Left kidney (tissue), 1 donor: ENCODE measurements at regions not wholly inside any gene's neighbourhood (a gene's known extent, or its start where the extent isn't known, plus 50 kb on each side); places are given as distances from the start of the nearest gene placed in this dataset.

ENCODE experiments used
- DNase-seq: peaks from one replicate; pipeline ENCODE4 v3.0.0-alpha.2; 2013

DNA sequence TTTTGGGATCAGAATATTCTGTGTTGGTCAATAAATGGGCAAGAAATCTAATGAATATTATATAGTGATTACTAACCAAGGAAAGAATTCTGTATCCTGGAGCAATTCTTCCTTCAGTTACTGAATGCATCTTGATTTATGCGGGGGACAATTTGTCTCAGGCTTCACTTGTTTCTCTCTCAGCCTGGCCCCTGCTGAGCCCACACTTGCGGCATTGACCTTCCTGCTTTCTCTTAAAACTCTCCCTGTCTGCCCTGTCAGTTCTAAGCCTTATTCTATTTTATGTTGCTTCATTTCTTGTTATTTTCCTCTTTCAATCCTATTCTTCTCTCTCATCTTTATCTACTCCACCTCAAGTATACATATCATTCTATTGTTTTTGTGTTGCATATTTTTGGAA is 122.1 kb upstream of the TPK1 start:
- DNase-seq, result no peak

DNA sequence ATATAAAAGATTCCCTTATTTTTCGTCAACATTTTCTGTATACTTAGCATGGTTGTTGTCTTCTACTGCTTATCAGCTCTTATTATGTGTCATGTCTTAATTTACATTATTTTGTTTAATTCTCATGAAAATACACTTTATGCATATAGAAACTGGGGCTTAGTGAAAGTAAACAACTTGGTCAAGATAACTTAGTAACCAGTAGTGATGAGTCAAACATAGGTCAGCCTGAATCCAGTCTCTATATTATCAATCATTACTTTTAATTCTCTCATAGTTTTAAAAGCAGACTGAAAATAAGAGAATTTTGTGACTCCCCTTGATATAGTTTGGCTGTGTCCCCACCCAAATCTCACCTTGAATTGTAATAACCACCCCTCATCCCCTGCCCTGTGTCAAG is 119.6 kb upstream of the TPK1 start:
- DNase-seq, result no peak

DNA sequence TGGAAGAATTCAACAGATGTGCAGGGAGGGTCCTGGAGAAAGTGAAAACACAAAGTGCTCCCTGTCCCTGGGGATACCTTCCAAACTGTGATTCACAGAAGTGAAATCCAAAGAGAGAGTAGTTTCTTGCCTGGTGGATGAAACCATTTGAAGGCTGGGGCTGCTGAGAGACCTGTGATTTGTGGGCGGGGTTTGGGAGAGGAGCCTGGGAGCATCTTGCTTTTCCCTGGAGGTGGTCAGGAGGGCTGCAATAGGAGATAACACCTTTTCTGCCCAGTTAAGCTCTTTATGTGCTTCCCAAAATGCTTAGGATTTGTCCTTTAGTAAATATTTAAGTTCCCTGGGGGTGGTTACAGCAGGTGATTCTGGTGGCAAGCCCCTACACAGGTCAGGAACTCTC is 105.3 kb upstream of the TPK1 start:
- no peak for DNase-seq

- no peak for DNase-seq
These were observed 101.3 kb upstream of the TPK1 start for GRCh38 chr7:144937199-144937598.

DNA sequence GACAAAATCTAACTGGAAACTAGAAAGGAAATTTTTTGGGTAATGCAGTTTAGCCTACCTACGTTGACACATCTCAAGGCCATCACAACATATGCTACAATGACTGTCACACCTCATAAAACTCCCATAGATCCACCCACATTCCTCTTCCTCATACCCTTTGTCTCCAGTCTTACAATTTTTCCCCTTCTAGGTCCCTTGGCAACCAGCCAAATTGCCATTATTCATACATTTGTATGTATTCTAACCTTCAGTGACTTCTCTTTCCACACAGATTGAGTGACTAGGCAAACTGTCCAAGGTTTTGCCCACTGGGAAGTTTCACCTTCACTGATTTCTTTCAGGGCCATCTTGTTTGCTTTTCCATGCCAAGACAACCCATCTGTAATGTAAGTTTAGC is 100.5 kb upstream of the TPK1 start:
- DNase-seq, result no peak

GRCh38 chr7:144910411-144910810 is 74.6 kb upstream of the TPK1 start:
- no peak for DNase-seq

DNA sequence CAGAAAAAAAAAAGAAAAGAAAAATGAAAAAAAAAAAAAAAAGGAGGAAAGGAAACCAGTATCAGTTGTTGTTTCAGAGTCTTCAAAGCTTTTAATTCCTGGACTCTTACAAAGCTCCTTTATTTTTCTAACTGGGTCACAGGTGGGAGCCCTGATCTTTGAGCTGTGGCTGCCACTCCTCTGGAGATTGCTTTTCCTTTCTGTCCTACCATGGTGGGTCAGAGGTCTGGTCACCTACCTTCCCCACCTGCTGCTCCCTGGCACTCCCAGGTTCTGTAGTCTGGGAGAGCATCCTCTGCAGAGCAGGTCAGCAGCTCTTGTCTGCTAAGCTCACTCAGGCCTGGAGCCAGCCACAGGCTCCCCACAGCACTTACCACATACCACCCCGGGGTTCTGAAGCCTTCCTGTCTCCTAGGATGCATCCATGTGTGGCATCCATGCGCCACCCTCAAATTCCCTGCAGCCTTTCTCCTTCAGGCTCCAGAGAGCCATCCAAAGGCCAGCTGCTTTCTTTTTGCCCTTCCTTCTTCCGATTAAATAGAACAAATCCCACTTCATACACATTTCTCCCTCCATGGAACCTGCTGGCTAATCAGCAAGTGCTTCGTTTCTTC is 73.2 kb upstream of the TPK1 start:
- no peak for DNase-seq

DNA sequence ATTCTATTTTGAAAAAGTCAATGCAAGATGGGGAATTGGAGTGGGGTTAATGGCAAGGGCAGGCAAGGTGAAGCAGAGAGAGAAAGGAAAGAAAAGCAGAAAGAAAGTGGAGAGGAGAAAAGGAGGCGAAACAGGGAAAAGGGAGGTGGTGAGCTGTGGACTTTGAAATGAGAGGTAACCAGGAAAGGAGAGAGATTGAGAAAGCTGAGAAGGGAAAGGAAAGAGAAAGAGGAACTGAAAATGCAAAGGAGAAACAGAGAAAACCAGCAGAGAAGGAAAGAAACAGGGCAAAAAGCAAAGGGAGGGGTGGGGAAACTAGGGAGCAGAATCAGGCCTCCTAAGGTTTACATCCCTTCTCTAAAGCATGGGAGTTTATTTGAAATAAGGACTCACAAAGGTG is 72.5 kb upstream of the TPK1 start:
- no peak for DNase-seq

DNA sequence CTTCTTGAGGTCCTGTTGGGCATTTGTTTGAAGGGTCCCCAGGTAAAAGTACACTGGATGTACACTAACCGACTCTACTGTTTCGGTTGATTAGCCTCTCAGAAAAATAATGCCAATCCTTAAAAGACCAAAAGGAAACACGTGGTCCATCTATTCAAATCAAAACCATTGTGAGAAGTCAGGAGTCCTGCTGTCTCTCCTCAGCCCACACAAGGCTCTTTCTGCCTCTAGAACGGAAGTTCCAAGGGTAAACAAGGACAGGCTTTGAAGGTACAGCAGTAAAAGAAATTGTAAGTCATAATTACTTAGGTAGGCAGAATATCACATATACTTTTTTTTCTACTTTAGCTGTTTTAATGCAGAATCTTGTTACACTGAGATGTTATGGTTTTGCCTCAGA is 71.7 kb upstream of the TPK1 start:
- DNase-seq, result no peak

GRCh38 chr7:144903201-144903600 is 67.3 kb upstream of the TPK1 start:
- no peak for DNase-seq

DNA sequence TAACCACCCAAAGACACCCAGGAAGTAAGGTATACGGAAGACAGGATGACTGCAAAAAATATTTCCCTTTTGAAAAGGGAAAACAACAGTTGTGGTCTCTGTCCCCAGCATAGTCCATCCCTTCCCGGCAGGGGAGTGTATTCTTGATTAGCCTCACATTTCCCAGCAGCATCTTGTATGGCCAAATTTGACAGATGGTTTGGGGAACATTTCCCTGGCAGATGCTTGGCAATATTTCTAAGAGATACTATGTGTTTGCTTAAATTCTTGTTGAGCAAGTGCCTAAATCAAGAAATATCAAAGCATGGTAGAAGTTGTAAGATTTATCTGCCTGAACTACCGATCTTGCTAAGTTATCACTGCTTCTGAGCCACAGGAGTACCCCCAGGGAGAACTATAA is 56.9 kb upstream of the TPK1 start:
- DNase-seq, result no peak
